GM21825 (cell line): ENCODE measurements at regions not wholly inside any gene's neighbourhood (a gene's known extent, or its start where the extent isn't known, plus 50 kb on each side); places are given as distances from the start of the nearest gene placed in this dataset.

Experiments
- ATAC-seq: cut with Tn5 transposase; IDR thresholded peaks from one replicate; pipeline ENCODE4 v1.9.1; 2021; ENCODE audit warnings: mild to moderate bottlenecking, moderate library complexity; ENCODE audit not compliant: unreplicated experiment

DNA sequence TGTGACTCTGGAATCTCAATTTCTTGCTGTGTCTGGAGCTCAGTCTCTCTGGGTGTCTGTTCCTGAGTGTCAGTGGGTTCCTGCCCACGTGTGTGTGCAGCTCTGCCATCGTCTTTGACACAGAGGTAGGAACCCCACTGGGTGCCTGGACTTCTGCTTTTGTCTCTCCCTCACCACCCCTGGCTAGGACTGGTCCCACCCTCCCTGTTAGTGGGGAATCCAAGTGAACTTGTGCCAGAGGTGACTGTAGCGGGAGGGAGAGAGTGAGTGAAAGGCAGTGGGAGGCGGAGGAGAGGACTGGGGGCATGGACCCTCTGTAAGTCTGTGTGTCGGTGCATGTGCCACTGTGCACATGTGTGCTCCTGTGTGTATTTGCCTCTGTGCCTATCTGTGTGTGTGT lies 299.9 kb upstream of the ZMIZ1 start:
- ATAC-seq: no peak

DNA sequence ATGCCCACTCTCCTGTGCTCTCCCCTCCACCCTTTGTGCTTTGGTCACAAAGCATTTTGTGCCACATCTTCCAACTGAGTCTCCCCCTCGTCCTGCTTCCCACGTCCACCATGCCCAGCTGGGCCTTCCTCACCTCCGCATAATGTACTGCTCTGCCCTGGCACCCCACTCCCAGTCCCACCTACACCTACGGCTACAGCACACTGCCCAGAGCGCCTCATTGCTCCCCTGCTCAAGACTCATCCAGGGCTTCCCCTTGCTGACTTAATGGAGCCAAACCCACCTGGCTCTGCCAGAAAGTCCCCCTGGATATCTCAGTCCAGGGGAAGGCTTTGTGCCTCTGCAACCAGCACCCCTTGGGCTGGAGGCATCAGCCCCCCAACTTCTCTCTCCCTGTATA lies 299.2 kb upstream of the ZMIZ1 start:
- no peak for ATAC-seq

DNA sequence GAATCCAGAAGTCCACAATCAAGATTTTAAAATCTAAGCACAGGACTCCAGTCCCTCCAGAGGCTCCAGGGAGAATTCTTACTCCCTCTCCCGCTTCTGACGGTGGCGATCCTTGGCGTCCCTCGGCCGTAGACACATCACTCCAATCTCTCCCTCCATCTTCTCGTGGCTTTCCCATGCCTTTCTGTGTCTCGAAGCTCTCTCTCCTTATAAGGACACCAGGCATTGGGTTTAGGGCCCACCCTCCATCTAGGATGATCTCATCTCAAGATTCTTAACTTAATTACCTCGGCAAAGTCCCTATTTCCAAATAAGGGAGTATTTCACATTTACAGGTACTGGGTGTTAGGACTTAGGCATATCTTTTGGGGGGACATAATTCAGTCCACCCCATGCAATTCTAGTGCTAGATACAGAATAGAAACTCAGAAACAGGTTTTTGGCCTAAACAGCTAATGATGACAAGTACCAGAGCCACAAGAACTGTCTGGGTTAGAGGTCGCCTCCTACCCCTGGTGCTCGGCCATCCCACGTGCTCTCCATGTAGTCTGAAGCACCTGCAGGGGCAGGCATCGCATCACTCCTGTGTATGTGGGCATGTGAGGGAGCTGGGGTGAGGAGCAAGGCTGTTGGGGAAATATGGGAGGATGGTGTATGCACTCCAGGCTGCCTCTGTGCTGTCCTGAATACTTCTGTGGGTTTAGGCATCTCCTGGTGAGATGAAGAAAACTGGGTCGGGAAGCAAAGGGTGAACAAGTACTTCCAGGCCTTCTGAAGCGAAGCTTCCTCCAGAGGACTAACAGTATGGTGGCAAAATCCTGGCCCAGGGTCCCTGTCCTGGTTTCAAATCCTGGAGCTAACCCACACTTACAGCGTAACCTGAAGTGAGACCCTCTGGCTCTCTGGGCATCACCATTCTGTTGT lies 298.3 kb upstream of the ZMIZ1 start:
- no peak for ATAC-seq

- no peak for ATAC-seq
These were observed 297.5 kb upstream of the ZMIZ1 start for GRCh38 chr10:78771260-78771659.

- ATAC-seq: no peak
These were observed 296.8 kb upstream of the ZMIZ1 start for GRCh38 chr10:78771808-78772455.

DNA sequence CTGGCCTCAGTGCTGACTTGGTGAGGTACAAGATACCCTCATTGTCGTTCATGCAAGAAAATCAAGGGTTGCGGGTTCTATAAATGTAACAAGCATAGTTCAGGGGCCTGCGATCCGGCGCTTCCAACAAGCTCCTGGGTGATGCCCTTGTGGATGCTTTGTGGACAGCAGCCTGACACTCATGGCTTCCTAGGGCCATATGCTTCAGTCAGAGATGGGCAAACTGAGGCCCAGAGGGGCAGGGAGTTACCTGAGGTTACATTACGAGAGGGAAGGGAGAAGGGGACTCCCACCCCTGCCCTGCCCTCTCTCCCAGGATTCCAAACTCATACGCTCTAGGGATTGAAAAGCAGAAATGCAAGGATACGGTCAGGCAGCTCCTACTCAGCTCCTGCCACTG lies 296.3 kb upstream of the ZMIZ1 start:
- ATAC-seq: no peak

- ATAC-seq: no peak
These were observed 295.7 kb upstream of the ZMIZ1 start for GRCh38 chr10:78772986-78773530.

DNA sequence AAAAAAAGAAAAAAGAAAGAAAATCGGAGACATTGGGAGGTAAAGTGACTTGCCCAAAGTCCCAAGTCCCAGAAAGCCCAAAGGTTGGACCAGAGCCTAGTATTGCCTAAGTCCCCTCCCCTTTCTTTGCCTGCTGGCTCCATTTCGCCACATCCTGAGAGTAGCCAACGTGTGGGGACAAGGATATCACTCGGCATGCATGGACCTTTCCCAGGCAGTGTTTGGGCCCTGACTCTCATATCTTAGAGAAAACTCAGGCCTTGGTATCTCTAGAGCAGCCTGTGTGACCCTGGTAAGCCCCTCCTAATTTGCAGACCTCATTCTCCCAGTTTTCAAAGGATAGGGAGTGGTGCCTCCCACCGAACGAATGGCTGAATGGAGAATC lies 294.2 kb upstream of the ZMIZ1 start:
- no peak for ATAC-seq

DNA sequence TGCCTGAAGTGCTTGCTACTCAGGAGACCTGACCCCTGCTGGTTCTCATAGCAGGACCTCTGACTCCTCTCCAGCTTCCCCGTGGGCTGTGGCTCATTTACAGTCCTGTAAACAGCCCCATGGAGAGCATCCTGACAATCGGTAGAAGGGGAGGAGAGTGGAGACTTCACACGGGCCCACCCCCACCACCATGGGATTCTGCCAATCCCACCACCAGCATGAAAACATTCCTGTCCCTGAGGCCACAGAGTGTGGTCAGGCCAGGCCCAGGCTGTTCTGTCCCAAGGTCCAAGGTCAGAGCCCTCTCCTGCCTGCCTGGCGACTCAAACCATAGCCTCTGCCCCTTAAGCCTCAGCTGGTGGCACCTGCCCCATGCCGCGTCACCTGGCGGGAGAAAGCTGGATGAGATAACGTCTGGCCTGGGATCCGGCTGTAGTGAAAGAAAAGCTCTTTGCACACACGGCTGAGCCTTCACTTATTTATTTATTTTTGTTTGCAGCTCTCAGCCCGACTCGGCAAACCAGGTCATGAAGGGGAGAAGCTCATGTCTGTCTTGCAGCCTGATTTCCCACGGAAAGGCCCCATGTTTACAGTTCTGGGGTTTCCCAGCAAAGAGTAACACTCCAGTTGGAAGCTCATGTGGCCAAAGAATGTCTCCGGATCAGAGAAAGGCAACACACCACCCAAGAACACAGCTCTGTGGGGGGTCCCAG lies 293.6 kb upstream of the ZMIZ1 start:
- ATAC-seq: no peak

- no peak for ATAC-seq
These were observed 292.9 kb upstream of the ZMIZ1 start for GRCh38 chr10:78775891-78776290.

GRCh38 chr10:78776756-78777155 lies 292.0 kb upstream of the ZMIZ1 start:
- ATAC-seq: no peak

DNA sequence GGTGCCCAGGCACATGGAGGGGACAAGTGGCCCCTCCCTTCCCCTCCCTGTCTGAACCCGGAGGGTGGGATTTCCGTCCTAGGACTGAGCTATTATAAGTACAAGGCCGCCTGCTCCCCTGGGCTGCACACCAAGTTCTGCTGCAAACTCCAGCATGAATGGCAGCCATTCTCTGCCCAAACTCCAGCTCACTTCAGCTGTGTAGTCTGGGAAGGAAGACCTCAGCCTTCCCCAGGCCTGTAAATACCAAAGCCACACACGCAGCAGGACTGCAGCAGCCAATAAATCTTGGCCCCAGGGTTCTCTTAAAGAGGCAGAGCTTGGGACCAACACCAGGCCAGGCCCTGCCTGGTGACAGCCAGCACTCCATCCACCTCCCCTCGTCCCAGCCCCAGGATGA lies 291.3 kb upstream of the ZMIZ1 start:
- ATAC-seq: no peak

GRCh38 chr10:78777867-78778266 lies 290.9 kb upstream of the ZMIZ1 start:
- no peak for ATAC-seq

GRCh38 chr10:78778444-78779338 lies 290.1 kb upstream of the ZMIZ1 start:
- ATAC-seq: no peak

DNA sequence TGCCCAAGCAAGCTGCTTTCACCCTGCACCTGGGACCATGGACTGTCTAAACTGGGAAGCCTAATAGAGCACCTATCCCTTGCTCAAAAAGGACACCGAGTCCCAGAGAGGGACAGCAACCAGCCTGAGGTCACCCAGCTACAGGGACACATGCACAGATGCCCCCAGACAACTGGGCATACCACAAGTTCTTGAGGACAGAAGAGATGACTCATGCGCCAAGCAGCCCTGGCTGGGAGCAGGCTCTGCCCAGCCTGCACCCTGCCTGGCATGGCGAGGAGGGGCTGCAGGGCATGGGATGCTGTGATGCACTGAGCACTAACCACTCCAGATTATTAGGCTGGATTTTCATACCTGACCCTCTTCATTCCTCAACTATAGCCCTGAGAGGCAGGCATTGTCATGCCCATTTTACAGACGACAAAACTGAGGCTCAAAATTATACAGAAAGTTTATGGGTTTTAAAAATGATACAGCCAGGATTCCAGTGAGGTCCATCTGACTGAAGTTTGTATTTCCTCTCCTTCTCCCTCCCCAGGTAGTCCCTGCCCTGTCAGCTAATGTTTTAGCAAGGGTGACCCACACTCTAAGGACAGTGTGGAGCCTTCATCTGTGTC lies 289.3 kb upstream of the ZMIZ1 start:
- no peak for ATAC-seq

DNA sequence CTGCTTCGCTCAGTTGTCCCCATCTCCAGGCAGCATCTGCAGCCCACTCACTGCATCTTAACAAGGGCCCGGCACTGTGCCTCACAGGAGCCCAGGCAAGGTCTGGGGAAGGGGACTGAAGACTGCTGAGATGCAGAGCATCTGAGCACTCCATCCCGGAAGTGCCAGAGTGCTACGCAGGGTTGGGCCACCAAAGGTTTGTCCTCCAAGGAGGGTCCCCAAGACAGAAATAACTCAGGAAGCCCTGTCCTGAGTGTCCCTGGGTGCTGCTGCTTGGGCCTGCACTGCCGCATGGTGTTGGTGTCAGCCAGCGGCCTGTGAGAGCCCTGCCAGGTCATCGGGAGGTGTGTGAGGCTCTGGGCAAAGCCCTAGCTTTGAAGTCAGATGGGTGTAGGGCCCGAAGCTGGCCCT lies 288.2 kb upstream of the ZMIZ1 start:
- no peak for ATAC-seq

DNA sequence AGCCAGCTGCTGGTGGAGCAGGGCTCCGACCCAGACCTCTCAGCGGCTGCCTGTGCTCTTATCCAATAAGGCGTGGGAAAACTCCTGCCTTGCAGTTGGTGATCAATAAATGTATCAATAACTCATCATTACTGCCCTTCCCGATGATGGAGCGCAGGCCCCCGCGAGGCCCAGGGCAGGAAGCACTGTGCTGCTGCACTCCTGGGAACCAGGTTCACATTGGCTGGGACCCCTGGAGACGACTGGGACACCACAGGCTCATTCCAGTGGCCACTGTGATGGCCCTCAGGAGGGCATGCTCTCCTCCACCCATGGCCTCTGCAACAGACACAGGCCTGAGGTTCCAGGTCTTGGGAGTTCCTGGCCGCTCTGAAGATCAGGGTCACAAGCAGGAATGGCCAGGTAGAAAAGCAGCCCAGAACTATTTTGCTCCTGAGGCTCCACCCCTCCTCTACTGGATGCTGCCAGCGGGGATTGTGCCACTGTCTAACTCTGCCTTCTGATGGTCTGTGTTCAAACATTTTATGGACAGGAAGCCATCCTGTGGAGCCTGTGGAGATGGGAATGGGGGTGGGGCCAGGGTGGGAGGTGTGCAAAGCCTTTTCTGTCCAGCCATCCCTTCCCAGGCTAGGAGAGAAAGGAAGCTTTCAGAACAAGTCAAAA lies 287.4 kb upstream of the ZMIZ1 start:
- no peak for ATAC-seq

GRCh38 chr10:78781991-78782390 lies 286.8 kb upstream of the ZMIZ1 start:
- no peak for ATAC-seq

GRCh38 chr10:78782441-78782840 lies 286.3 kb upstream of the ZMIZ1 start:
- ATAC-seq: no peak

DNA sequence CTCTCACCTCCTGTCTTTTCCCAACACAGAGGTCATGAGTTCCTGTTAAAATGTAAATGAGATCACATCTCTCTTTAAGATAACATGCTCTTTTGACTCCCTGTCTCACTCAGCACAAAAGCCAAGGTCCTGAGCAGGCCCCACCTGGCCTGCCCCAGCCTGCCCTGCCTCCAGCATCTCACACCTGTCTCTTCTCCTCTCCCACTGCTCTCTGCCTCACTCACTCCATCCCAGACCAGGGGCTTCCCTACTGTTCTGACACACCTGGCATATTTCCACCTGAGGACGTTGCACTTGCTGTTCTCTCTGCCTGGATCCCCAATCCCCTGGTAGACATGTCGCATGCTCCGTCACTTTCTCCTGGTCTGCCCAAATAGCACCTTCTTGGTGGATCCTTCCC lies 285.0 kb upstream of the ZMIZ1 start:
- no peak for ATAC-seq
